HUES6 (cell line): ENCODE measurements at regions not wholly inside any gene's neighbourhood (a gene's known extent, or its start where the extent isn't known, plus 50 kb on each side); places are given as distances from the start of the nearest gene placed in this dataset.

Experiments
- H3K27ac ChIP-seq: 2 replicates; pipeline ENCODE4 v1.7.0; 2013; ENCODE audit warnings: low read depth, mild to moderate bottlenecking, low read length, inconsistent platforms
- H3K27me3 ChIP-seq: 2 replicates; pipeline ENCODE4 v1.6.1; 2013; ENCODE audit warnings: low read length; ENCODE audit not compliant: control insufficient read depth, insufficient read depth
- H3K36me3 ChIP-seq: 2 replicates; pipeline ENCODE4 v1.6.1; 2013; ENCODE audit warnings: low read length; ENCODE audit not compliant: control insufficient read depth, insufficient read depth
- H3K4me1 ChIP-seq: 2 replicates; pipeline ENCODE4 v1.6.1; 2013; ENCODE audit warnings: low read length; ENCODE audit not compliant: control insufficient read depth, insufficient read depth
- H3K4me3 ChIP-seq: 2 replicates; pipeline ENCODE4 v1.5.1; 2013; ENCODE audit warnings: low read depth, low read length
- H3K9ac ChIP-seq: one replicate; pipeline ENCODE4 v1.6.1; 2013; ENCODE audit warnings: mild to moderate bottlenecking, low read length
- H3K9me3 ChIP-seq: 2 replicates; pipeline ENCODE4 v1.6.1; 2013; ENCODE audit warnings: low read depth, low read length; ENCODE audit not compliant: control insufficient read depth, insufficient read depth

DNA sequence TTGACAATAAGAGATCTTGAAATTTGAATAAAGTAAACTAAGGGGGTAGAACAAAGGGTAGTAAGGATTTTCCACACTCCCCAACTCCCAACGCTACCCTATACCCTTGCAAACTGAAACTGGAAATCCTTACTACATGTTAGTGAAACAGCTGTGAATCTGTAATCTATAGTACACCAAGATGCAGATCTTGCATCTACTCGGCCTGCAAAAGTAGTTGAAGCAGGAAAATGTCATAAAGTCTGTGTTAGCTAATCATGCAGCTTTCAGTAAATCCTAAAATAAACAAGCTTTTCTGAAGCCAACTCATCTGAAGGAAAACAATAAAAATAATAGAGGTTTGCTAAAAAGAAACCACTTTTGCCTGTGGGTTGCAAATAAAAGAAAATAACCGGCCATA, 1242.0 kb upstream of the ACO1 start:
- no peaks in the 10 kb centered on the region for H3K9me3 ChIP-seq
- H3K27ac ChIP-seq = no peak overlapping the region
- H3K4me1 ChIP-seq = no peaks in the 10 kb centered on the region
- H3K4me3 ChIP-seq = no peak overlapping the region
- no peaks in the 10 kb centered on the region for H3K27me3 ChIP-seq
- H3K9ac ChIP-seq = no peak overlapping the region
- no peaks in the 10 kb centered on the region for H3K36me3 ChIP-seq

DNA sequence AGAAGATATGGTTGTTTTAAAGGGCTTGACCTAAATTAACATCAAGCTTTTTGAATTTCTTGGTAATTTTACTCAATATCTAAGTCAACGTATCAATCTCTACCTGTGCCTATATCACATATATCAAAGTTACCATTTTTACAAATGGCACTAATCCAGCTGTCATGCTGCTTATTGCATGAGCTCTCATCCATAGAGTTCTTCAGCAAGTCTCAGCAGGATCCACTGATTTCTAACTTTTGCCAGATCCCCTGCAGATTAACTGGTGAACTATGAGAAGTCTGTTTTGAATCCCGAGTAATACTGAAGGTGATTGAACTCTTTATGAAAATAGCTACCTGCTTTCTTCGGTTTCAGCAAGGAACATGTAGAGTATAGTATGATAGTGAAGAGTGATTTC, 1239.8 kb upstream of the ACO1 start:
- no peaks in the 10 kb centered on the region for H3K4me1 ChIP-seq
- H3K9me3 ChIP-seq = no peaks in the 10 kb centered on the region
- H3K9ac ChIP-seq = no peak overlapping the region
- H3K27me3 ChIP-seq = no peaks in the 10 kb centered on the region
- H3K4me3 ChIP-seq = no peak overlapping the region
- no peak overlapping the region for H3K27ac ChIP-seq
- no peaks in the 10 kb centered on the region for H3K36me3 ChIP-seq

DNA sequence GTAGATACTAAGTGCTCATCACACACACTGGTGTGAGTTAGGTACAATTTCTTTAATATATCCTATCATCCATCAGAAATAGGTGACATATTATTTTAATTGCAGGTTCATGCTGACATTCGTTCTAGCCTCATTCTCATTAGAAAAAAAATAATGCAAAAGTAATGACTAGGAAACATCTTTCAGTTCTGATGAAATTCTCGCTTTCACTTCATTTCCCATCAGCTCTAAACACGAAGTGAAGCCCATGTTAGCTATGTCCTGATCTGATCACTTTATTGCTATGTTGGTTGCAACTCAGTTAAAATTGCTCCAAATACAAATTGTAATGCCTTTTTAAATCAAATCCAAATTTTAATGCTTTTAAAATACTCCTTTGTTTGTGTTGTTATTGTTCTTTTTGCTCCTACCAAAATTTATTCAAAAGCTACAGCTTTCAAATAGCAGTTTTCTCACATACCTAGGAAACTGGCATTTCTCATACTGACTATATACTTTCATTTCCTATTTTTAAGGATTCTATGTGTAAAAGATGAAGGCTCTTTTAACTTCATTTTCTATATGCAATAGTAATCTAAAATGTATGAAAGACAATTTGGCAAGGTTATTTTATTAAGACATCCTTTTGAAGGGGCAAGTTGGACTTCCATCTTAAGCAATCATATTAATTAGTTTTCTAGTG, 1237.8 kb upstream of the ACO1 start:
- Histone ChIP-seq H3K9me3 (no peaks in the 10 kb centered on the region), H3K36me3 (no peaks in the 10 kb centered on the region), H3K4me1 (no peaks in the 10 kb centered on the region), H3K27ac (no peak overlapping the region), H3K27me3 (no peaks in the 10 kb centered on the region), H3K4me3 (no peak overlapping the region), H3K9ac (no peak overlapping the region)

DNA sequence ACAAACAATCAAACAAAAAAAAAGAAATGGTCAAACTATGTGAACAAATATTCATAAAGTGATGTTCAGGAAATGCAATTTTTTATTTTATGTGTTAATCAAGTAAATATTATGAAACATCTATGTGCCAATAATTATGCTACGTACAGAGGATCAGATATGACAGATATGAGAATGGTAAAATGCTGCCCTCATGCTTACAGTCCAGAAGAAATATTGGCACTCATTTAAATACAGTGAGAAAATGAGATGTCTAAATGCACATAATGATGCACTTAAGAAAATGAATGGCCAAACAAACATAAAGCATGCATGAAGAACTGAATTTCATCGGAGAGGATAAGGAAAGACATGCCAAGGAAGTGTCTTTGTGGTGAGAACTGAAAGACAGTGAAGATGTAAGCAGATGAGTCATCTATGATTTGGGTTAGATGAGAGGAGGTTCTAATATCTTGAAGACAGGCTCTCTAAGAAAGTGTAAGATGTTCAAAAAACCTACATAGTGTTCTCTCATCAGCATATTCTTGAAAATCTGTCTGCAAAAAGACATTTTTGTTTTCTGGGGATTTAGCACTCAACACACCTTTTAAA, 1231.1 kb upstream of the ACO1 start:
- Histone ChIP-seq H3K9me3 (no peaks in the 10 kb centered on the region), H3K36me3 (no peaks in the 10 kb centered on the region), H3K4me3 (no peak overlapping the region), H3K9ac (no peak overlapping the region), H3K27me3 (no peaks in the 10 kb centered on the region), H3K4me1 (no peaks in the 10 kb centered on the region), H3K27ac (no peak overlapping the region)

DNA sequence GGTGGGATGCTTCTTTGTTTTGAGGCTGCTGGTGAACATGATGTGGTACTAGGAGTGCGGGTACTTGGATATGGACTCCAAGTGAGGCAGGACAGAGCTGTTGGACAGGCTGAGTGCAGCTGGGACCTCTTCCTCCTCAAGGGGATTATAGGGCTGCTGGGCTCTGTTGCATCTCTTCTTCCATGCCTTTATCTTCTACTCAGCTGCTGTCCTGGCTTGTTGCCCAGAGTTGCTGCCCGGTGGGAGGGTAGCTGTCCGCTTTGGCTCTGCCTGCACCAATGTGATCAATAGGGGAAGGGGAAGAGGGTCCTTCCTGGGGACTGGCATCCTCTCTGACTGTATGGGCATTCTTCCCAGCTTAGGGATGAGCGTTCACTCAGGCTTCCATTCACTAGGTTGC, 1217.9 kb upstream of the ACO1 start:
- no peak overlapping the region for H3K27ac ChIP-seq
- no peaks in the 10 kb centered on the region for H3K4me1 ChIP-seq
- H3K9me3 ChIP-seq = no peaks in the 10 kb centered on the region

DNA sequence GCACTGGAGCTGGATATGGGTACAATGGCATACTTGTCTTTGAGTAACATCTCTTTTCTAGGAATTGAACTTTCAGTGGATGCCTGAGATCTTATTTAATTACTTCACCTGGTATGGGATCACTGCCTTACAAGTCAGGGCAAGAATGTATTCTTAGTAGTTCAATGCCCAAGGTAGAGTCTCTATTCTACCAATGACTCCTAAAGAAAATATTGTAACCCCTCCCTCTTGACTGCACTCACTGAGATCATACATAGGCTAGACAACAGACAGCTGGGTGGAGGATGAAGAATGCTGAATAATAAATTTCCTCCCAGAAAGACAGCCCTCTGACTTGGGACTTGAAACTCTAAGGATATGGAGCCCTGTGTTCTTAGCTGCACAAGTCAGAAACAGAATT, 1216.3 kb upstream of the ACO1 start:
- Histone ChIP-seq H3K9ac (no peak overlapping the region), H3K4me3 (no peak overlapping the region), H3K36me3 (no peaks in the 10 kb centered on the region), H3K27ac (no peak overlapping the region), H3K4me1 (no peaks in the 10 kb centered on the region), H3K9me3 (no peaks in the 10 kb centered on the region), H3K27me3 (no peaks in the 10 kb centered on the region)

More for the DNA sequence above, 1217.9 kb upstream of the ACO1 start:
- Histone ChIP-seq H3K9ac (no peak overlapping the region), H3K27me3 (no peaks in the 10 kb centered on the region), H3K36me3 (no peaks in the 10 kb centered on the region), H3K4me3 (no peak overlapping the region)

DNA sequence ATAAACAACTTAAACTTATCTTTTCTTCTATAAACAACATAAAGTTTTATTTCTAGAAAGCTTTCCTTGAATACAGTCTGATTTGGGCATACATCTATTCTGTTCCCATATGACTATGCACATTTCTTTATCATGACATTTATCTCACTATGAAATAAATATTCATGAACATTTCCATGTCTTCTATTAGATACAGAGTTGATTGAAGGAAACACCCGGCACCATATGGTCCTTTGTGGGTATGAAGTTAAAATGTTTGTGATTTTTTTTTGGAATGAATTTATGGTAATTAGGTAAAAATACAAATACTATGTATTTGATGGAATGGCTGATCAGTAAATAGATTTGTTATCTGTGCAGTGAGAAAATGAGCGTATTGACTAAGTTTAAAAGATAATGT, 1209.8 kb upstream of the ACO1 start:
- H3K4me3 ChIP-seq = no peak overlapping the region
- no peaks in the 10 kb centered on the region for H3K9me3 ChIP-seq
- no peaks in the 10 kb centered on the region for H3K4me1 ChIP-seq
- H3K27ac ChIP-seq = no peak overlapping the region
- no peaks in the 10 kb centered on the region for H3K36me3 ChIP-seq
- no peak overlapping the region for H3K9ac ChIP-seq
- H3K27me3 ChIP-seq = no peaks in the 10 kb centered on the region

DNA sequence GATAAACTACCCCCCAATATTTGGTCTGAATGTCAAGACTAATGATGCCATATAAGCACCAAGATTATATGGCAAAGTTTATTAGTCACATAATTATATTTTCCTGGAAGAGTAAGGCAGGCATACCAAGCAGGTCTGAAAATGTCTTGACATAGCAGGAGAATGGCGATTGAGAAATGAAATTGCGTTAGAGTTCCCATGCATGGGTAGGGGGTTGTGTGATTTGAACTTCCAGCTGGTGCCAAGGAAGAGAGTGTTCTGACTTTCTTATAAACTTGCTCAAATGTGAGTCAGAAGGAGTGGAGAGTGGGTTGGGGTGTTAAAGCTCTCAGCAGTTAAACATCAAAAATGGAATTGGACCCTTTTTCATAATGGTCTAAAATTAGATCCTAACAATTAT, 1200.6 kb upstream of the ACO1 start:
- Histone ChIP-seq H3K9me3 (no peaks in the 10 kb centered on the region), H3K4me3 (no peak overlapping the region), H3K9ac (no peak overlapping the region), H3K4me1 (no peaks in the 10 kb centered on the region), H3K27ac (no peak overlapping the region), H3K36me3 (no peaks in the 10 kb centered on the region), H3K27me3 (no peaks in the 10 kb centered on the region)

DNA sequence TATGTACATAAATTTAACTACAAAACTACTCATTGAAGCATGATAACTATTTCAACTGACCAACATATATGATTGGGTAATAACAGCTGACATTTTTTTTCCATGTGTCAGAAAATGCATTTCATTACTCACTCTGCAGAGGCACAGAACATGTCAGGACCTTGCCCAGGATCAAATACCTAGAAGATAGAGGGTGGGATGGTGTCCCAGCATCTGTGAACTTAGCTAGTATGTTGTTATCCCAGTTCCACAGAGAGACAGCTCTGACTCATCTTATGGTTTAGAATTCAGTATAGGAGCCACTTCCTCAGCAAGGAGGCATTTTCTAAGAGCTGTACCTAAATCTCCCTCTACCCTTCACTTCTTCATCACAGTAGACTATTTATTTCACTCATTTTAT, 1198.6 kb upstream of the ACO1 start:
- no peaks in the 10 kb centered on the region for H3K27me3 ChIP-seq
- no peak overlapping the region for H3K4me3 ChIP-seq
- no peaks in the 10 kb centered on the region for H3K36me3 ChIP-seq
- H3K27ac ChIP-seq = no peak overlapping the region
- H3K9ac ChIP-seq = no peak overlapping the region
- H3K4me1 ChIP-seq = no peaks in the 10 kb centered on the region
- no peaks in the 10 kb centered on the region for H3K9me3 ChIP-seq

DNA sequence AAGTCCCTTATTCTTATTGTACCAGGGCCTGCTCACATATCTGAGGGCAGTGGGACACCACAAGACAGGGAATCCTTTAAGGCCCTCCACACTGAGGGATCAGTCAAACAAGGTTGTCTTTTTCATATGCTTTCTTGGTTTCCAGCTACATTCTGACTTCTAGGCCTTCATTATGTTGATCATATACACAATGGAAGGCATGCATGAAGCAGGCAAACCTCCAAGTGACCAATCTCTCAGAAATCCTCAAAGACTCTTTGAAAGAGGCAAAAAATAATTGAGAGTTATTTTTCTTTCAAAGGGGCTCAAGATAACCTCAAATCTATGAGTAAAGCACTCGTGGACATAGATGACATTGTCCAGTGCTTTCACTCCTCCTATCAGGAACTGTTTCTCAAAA, 1195.9 kb upstream of the ACO1 start:
- no peaks in the 10 kb centered on the region for H3K27me3 ChIP-seq
- H3K4me1 ChIP-seq = no peaks in the 10 kb centered on the region
- H3K4me3 ChIP-seq = no peak overlapping the region
- H3K27ac ChIP-seq = no peak overlapping the region
- no peak overlapping the region for H3K9ac ChIP-seq
- H3K36me3 ChIP-seq = no peaks in the 10 kb centered on the region
- H3K9me3 ChIP-seq = no peaks in the 10 kb centered on the region

DNA sequence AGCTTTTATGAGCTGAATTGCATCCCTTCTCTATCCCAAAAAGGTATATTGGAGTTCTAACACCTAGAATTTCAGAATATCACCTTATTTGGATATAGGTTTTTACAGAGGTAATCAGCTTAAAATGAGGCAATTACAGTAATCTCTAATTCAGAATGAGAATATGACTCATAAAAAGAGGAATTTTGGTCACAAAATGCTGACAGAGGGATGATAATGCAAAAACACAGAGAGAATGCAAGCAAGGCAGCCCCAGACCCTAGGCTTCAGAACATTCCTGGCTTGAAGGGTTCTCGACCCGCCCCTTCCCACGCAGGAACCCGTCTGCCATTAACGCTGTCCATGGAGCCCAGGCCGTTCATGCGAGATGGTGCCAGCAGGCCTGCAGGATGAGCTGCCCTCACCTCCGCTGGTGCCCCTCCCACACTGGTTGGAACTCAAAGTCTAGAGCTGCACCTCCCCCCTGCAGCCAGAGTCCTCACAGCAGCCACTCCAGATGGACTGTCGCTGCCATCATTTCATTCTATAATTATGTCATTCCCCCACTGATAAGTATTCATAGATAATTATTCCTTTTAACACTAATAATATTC, 1173.4 kb upstream of the ACO1 start:
- H3K4me1 ChIP-seq = no peaks in the 10 kb centered on the region
- no peaks in the 10 kb centered on the region for H3K36me3 ChIP-seq
- no peaks in the 10 kb centered on the region for H3K27me3 ChIP-seq
- H3K27ac ChIP-seq = no peak overlapping the region
- no peaks in the 10 kb centered on the region for H3K9me3 ChIP-seq
- H3K4me3 ChIP-seq = no peak overlapping the region
- no peak overlapping the region for H3K9ac ChIP-seq
